ENCODE measurements at regions not wholly inside any gene's neighbourhood (a gene's known extent, or its start where the extent isn't known, plus 50 kb on each side); places are given as distances from the start of the nearest gene placed in this dataset.

- 70 to 81% methylated on average over 1 of the region's 1 CpG for WGBS, 2 donors
- no peak overlapping the region for H3K4me3 ChIP-seq (replicated peaks in 1 of 3)
- no peak overlapping the region for H3K27ac ChIP-seq
- no peak for DNase-seq
- intact Hi-C loops (cut with DNase I), result no loop called here
- H3K36me3 ChIP-seq, result no peaks in the 10 kb centered on the region
- H3K4me1 ChIP-seq, result no peaks in the 10 kb centered on the region
- no peaks in the 10 kb centered on the region for H3K27me3 ChIP-seq
- TF ChIP-seq CTCF (IDR thresholded peaks at IDR 0.05), result no peak
- no peak for TF ChIP-seq POLR2A (IDR thresholded peaks at IDR 0.05)
- no peaks in the 10 kb centered on the region for H3K9me3 ChIP-seq
Measured at GRCh38 chr3:116815321-116815720, 105.7 kb downstream of the TUSC7 start.

GRCh38 chr3:116815831-116816588 lies 106.4 kb downstream of the TUSC7 start:
- Histone ChIP-seq H3K36me3 (no peaks in the 10 kb centered on the region), H3K9me3 (no peaks in the 10 kb centered on the region), H3K4me3 (replicated peaks in 1 of 3) (no peak overlapping the region), H3K4me1 (no peaks in the 10 kb centered on the region), H3K27ac (no peak overlapping the region), H3K27me3 (no peaks in the 10 kb centered on the region)
- TF ChIP-seq CTCF (IDR thresholded peaks at IDR 0.05) (no peak), POLR2A (IDR thresholded peaks at IDR 0.05) (no peak)
- intact Hi-C loops (cut with DNase I), result no loop called here
- no peak for DNase-seq
- 42 to 45% methylated on average over 5 of the region's 5 CpGs for WGBS, 2 donors

GRCh38 chr3:116821371-116821770 lies 111.8 kb downstream of the TUSC7 start:
- no peak overlapping the region for H3K27ac ChIP-seq
- no peaks in the 10 kb centered on the region for H3K9me3 ChIP-seq
- intact Hi-C loops (cut with DNase I), result no loop called here
- no peaks in the 10 kb centered on the region for H3K36me3 ChIP-seq
- no peak for TF ChIP-seq POLR2A (IDR thresholded peaks at IDR 0.05)
- no peak for TF ChIP-seq CTCF (IDR thresholded peaks at IDR 0.05)
- no peak overlapping the region for H3K4me3 ChIP-seq (replicated peaks in 1 of 3)
- no peaks in the 10 kb centered on the region for H3K4me1 ChIP-seq
- H3K27me3 ChIP-seq, result no peaks in the 10 kb centered on the region
- 72 to 83% methylated on average over 1 of the region's 1 CpG for WGBS, 2 donors
- DNase-seq, result no peak

GRCh38 chr3:116824208-116824607 lies 114.6 kb downstream of the TUSC7 start:
- WGBS, 2 donors, result 67 to 71% methylated on average over 1 of the region's 1 CpG
- no peak for DNase-seq
- no peak for TF ChIP-seq POLR2A (IDR thresholded peaks at IDR 0.05)
- TF ChIP-seq CTCF (IDR thresholded peaks at IDR 0.05), result no peak
- Histone ChIP-seq H3K9me3 (no peaks in the 10 kb centered on the region), H3K27me3 (no peaks in the 10 kb centered on the region), H3K27ac (no peak overlapping the region), H3K36me3 (no peaks in the 10 kb centered on the region), H3K4me3 (replicated peaks in 1 of 3) (no peak overlapping the region), H3K4me1 (no peaks in the 10 kb centered on the region)
- intact Hi-C loops (cut with DNase I), result no loop called here

- TF ChIP-seq CTCF (IDR thresholded peaks at IDR 0.05) (no peak), POLR2A (IDR thresholded peaks at IDR 0.05) (no peak)
- Histone ChIP-seq H3K4me3 (replicated peaks in 1 of 3) (no peak overlapping the region), H3K27ac (no peak overlapping the region), H3K9me3 (no peaks in the 10 kb centered on the region), H3K27me3 (no peaks in the 10 kb centered on the region), H3K36me3 (no peaks in the 10 kb centered on the region), H3K4me1 (no peaks in the 10 kb centered on the region)
- no peak for DNase-seq
- intact Hi-C loops (cut with DNase I), result no loop called here
Measured at GRCh38 chr3:116833202-116833601, 123.6 kb downstream of the TUSC7 start.

Data from thyroid gland (tissue), 4 donors.